H1 (cell line): ENCODE measurements at regions not wholly inside any gene's neighbourhood (a gene's known extent, or its start where the extent isn't known, plus 50 kb on each side); places are given as distances from the start of the nearest gene placed in this dataset.

ENCODE experiments used
- CTCF ChIA-PET: fragments of 300-600 bp; sonication (Branson Sonifier 250); formaldehyde crosslinking; loops from one replicate; lab custom pipeline; 2021; ENCODE audit not compliant: partially characterized antibody; lab: Charles Lee
- POLR2A ChIA-PET: fragments of 300-600 bp; sonication (Branson Sonifier 250); formaldehyde crosslinking; loops from one replicate; lab custom pipeline; 2021; ENCODE audit warnings: inconsistent platforms; ENCODE audit not compliant: partially characterized antibody; lab: Charles Lee
- DNase-seq, 2 experiments: peaks; one replicate each; pipeline versions ENCODE4 v3.0.0 to v3.0.0-alpha.2; 2010 to 2022; ENCODE audit warnings: low spot score in 2 of 2, low read depth in 1 of 2, mixed read lengths in 1 of 2
- FAIRE-seq: peaks from 2 replicates; lab custom pipeline; 2011; peaks lifted over from hg19 to GRCh38; lab: Jason Lieb, UNC
- H2AFZ ChIP-seq: 2 replicates; pipeline ENCODE4 v1.8.1; 2012; ENCODE audit warnings: low read length, inconsistent platforms
- H2AK5ac ChIP-seq: 2 replicates; pipeline ENCODE4 v1.6.1; 2013; ENCODE audit warnings: low read depth, low read length
- H2BK120ac ChIP-seq: replicated peaks from 2 replicates; pipeline ENCODE3; 2013; ENCODE audit warnings: low read depth, low read length, inconsistent platforms
- H2BK12ac ChIP-seq: 2 replicates; pipeline ENCODE4 v1.6.1; 2013; ENCODE audit warnings: low read depth, low read length
- H2BK15ac ChIP-seq: 2 replicates; pipeline ENCODE4 v1.6.1; 2013; ENCODE audit warnings: low read length
- H2BK20ac ChIP-seq: 2 replicates; pipeline ENCODE4 v1.6.1; 2013; ENCODE audit warnings: low read length
- H2BK5ac ChIP-seq: 2 replicates; pipeline ENCODE4 v1.6.1; 2013; ENCODE audit warnings: low read depth, low read length
- H3K14ac ChIP-seq: 2 replicates; pipeline ENCODE4 v1.6.1; 2013; ENCODE audit warnings: inconsistent platforms; ENCODE audit not compliant: insufficient read length
- H3K18ac ChIP-seq: 2 replicates; pipeline ENCODE4 v1.6.1; 2013; ENCODE audit warnings: low read length; ENCODE audit errors: extremely low read depth
- H3K23ac ChIP-seq: 2 replicates; pipeline ENCODE4 v1.6.1; 2013; ENCODE audit warnings: inconsistent platforms; ENCODE audit not compliant: insufficient read length
- H3K23me2 ChIP-seq: 2 replicates; pipeline ENCODE4 v1.6.1; 2013; ENCODE audit warnings: low read depth, low read length
- H3K27ac ChIP-seq: 2 replicates; pipeline ENCODE4 v1.6.1; 2011; ENCODE audit warnings: low read depth, low read length, inconsistent platforms
- H3K27me3 ChIP-seq, 4 experiments: replicated peaks in 1 of 4; 1 replicate in 1 of 4; 2 replicates in 3 of 4; pipeline versions ENCODE4 v1.6.1 to v1.8.1; 2011 to 2013; ENCODE audit warnings: low read length in 3 of 4, mild to moderate bottlenecking in 3 of 4, inconsistent platforms in 2 of 4, mixed read lengths in 2 of 4, moderate library complexity in 1 of 4; ENCODE audit not compliant: control insufficient read depth in 3 of 4, insufficient read depth in 3 of 4; ENCODE audit errors: extremely low read depth in 1 of 4
- H3K36me3 ChIP-seq, 4 experiments: 2 replicates each; pipeline versions ENCODE4 v1.6.1 to v1.8.1; 2011 to 2013; ENCODE audit warnings: mild to moderate bottlenecking in 4 of 4, low read length in 3 of 4, moderate library complexity in 2 of 4, control low read depth in 1 of 4, inconsistent platforms in 1 of 4; ENCODE audit not compliant: insufficient read depth in 4 of 4, control insufficient read depth in 2 of 4
- H3K4ac ChIP-seq: replicated peaks from 2 replicates; pipeline ENCODE3; 2013; ENCODE audit warnings: low read length, low read depth, mixed read lengths, inconsistent platforms; ENCODE audit not compliant: insufficient read length
- H3K4me1 ChIP-seq, 4 experiments: replicated peaks in 1 of 4; 1 replicate in 1 of 4; 2 replicates in 3 of 4; pipeline versions ENCODE4 v1.6.1 to v1.8.1; 2011 to 2013; ENCODE audit warnings: low read length in 3 of 4, inconsistent platforms in 2 of 4, mixed read lengths in 1 of 4; ENCODE audit not compliant: insufficient read depth in 4 of 4, control insufficient read depth in 3 of 4
- H3K4me2 ChIP-seq, 2 experiments: 2 replicates each; pipeline versions ENCODE4 v1.6.1 to v1.8.1; 2011 to 2013; ENCODE audit warnings: low read depth in 2 of 2, low read length in 2 of 2, control low read depth in 1 of 2, inconsistent platforms in 1 of 2, mild to moderate bottlenecking in 1 of 2; ENCODE audit not compliant: insufficient read depth in 1 of 2
- H3K4me3 ChIP-seq, 4 experiments: fragments of 200-600, 300-600 bp in 1 of 4; sonication (generic), shearing (Covaris generic), sonication (Bioruptor Twin) in 1 of 4; 2 replicates each; pipeline versions ENCODE4 v1.5.1 to v1.8.1; 2011 to 2016; ENCODE audit warnings: low read length in 4 of 4, low read depth in 3 of 4, control low read depth in 2 of 4, inconsistent platforms in 2 of 4, mild to moderate bottlenecking in 2 of 4, mixed read lengths in 1 of 4, moderate library complexity in 1 of 4; ENCODE audit not compliant: insufficient read depth in 2 of 4; ENCODE audit errors: extremely low read depth in 1 of 4
- H3K56ac ChIP-seq: replicated peaks from 2 replicates; pipeline ENCODE3; 2013; ENCODE audit warnings: low read depth, mild to moderate bottlenecking, mixed read lengths, low read length, inconsistent platforms; ENCODE audit not compliant: insufficient read length
- H3K79me1 ChIP-seq: 2 replicates; pipeline ENCODE4 v1.6.1; 2013; ENCODE audit warnings: low read depth, low read length, control low read depth
- H3K79me2 ChIP-seq, 2 experiments: 2 replicates each; pipeline versions ENCODE4 v1.6.1 to v1.8.1; 2012 to 2013; ENCODE audit warnings: low read length in 2 of 2, mild to moderate bottlenecking in 2 of 2, inconsistent platforms in 1 of 2; ENCODE audit not compliant: insufficient read depth in 2 of 2, control insufficient read depth in 1 of 2
- H3K9ac ChIP-seq, 4 experiments: replicated peaks in 1 of 4; 1 replicate in 1 of 4; 2 replicates in 3 of 4; pipeline versions ENCODE4 v1.6.1 to v1.8.1; 2011 to 2013; ENCODE audit warnings: low read depth in 3 of 4, low read length in 3 of 4, control low read depth in 2 of 4, mild to moderate bottlenecking in 2 of 4, moderate library complexity in 2 of 4, inconsistent platforms in 1 of 4; ENCODE audit errors: extremely low read depth in 1 of 4
- H3K9me3 ChIP-seq, 2 experiments: 2 replicates each; pipeline versions ENCODE4 v1.6.1 to v1.8.1; 2012 to 2013; ENCODE audit warnings: mild to moderate bottlenecking in 2 of 2, moderate library complexity in 2 of 2, control low read depth in 1 of 2, inconsistent platforms in 1 of 2, low read depth in 1 of 2, low read length in 1 of 2, mixed read lengths in 1 of 2; ENCODE audit not compliant: insufficient read depth in 2 of 2
- H4K20me1 ChIP-seq, 2 experiments: replicated peaks in 1 of 2; 2 replicates each; pipeline versions ENCODE3 to v1.8.1; 2011 to 2013; ENCODE audit warnings: inconsistent platforms in 2 of 2, low read length in 2 of 2, mild to moderate bottlenecking in 1 of 2; ENCODE audit not compliant: insufficient read depth in 2 of 2, control insufficient read depth in 1 of 2
- H4K5ac ChIP-seq: 2 replicates; pipeline ENCODE4 v1.6.1; 2013; ENCODE audit warnings: low read length, low read depth, mixed read lengths, inconsistent platforms; ENCODE audit not compliant: insufficient read length
- H4K8ac ChIP-seq: 2 replicates; pipeline ENCODE4 v1.8.0; 2013; ENCODE audit warnings: mild to moderate bottlenecking, moderate library complexity, low read length, inconsistent platforms; ENCODE audit not compliant: insufficient read depth; ENCODE audit errors: extremely low read depth
- H4K91ac ChIP-seq: replicated peaks from 2 replicates; pipeline ENCODE3; 2013; ENCODE audit warnings: low read length, mixed read lengths, inconsistent platforms; ENCODE audit not compliant: insufficient read length
- CBX8 ChIP-seq: fragments of 300-800, 300-1000 bp; sonication (generic); IDR thresholded peaks from 2 replicates; pipeline ENCODE4 v1.7.1; 2016; ENCODE audit warnings: low read depth, low read length, borderline replicate concordance
- POLR2A ChIP-seq, 2 experiments: IDR thresholded peaks; 1 replicate in 1 of 2; 2 replicates in 1 of 2; pipeline ENCODE4 v1.6.1; 2011; ENCODE audit warnings: low read depth in 2 of 2, low read length in 2 of 2, mild to moderate bottlenecking in 2 of 2; ENCODE audit errors: control extremely low read depth in 1 of 2
- WGBS, 2 experiments: shearing (Covaris generic) in 1 of 2; methylation state at CpG; one replicate each; pipeline versions ENCODE4 v1.1.6 to v1.1.7; 2013 to 2015; ENCODE audit warnings: low lambda C conversion rate in 2 of 2, mixed read lengths in 2 of 2, inconsistent platforms in 1 of 2, low coverage in 1 of 2, missing lambda C conversion rate in 1 of 2; ENCODE audit not compliant: insufficient replicate concordance in 2 of 2, insufficient coverage in 1 of 2, insufficient read length in 1 of 2; ENCODE audit errors: extremely low coverage in 1 of 2, missing lambda C conversion rate in 1 of 2; 5-methylcytosine and 5-hydroxymethylcytosine counted together

DNA sequence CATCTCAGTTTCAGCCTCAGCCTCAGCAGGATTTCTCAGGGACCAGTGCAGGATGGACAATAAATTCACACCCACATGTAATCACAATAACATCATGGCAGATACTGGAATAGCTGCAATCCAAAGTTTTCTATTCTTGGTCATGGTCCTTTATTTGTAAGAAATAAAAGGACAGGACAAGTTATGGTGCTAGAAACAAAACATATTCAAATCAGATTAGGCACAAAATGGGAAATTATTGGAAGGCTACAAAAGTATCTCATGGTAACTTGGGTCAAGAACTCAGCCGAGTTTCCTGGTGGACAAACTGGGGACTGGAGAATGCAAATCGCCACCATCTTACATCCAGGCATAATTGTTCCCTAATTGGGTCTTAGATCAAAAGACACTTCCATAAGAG lies 1768.2 kb upstream of the WWC1 start:
- Histone ChIP-seq H3K4me2 (no peak overlapping the region), H4K8ac (no peak overlapping the region), H2AK5ac (no peak overlapping the region), H2BK5ac (no peak overlapping the region), H3K4me1 (no peaks in the 10 kb centered on the region), H3K79me2 (no peaks in the 10 kb centered on the region), H2BK120ac (no peak overlapping the region), H4K20me1 (no peaks in the 10 kb centered on the region), H2BK20ac (no peak overlapping the region), H3K4ac (no peak overlapping the region), H3K9me3 (no peaks in the 10 kb centered on the region), H4K91ac (no peak overlapping the region), H3K56ac (no peak overlapping the region), H2BK15ac (no peak overlapping the region), H3K4me3 (no peak overlapping the region), H3K14ac (no peak overlapping the region), H3K23ac (no peak overlapping the region), H3K18ac (no peak overlapping the region), H3K36me3 (no peaks in the 10 kb centered on the region), H2AFZ (no peak overlapping the region), H3K27ac (no peak overlapping the region), H3K23me2 (no peaks in the 10 kb centered on the region), H3K27me3 (no peaks in the 10 kb centered on the region), H2BK12ac (no peak overlapping the region), H3K9ac (no peak overlapping the region), H4K5ac (no peak overlapping the region), H3K79me1 (no peaks in the 10 kb centered on the region)
- ChIA-PET CTCF (no interaction called here), POLR2A (no interaction called here)
- WGBS, 2 experiments, result 91% methylated on average over 2 of the region's 2 CpGs; no CpG with 5 or more reads in 1 of the 2 experiments
- FAIRE-seq (no peak), DNase-seq (no peak)
- TF ChIP-seq CBX8, result no peak
- no peak for TF ChIP-seq POLR2A (IDR thresholded peaks at IDR 0.05; ENCODE audit: control extremely low read depth in 1 of 2, low read depth in 2 of 2, low read length in 2 of 2)
